ENCODE measurements at regions not wholly inside any gene's neighbourhood (a gene's known extent, or its start where the extent isn't known, plus 50 kb on each side); places are given as distances from the start of the nearest gene placed in this dataset.

GRCh38 chr2:7356909-7357584 lies 439.8 kb downstream of the RNF144A start:
- TF ChIP-seq, protein P1, sequence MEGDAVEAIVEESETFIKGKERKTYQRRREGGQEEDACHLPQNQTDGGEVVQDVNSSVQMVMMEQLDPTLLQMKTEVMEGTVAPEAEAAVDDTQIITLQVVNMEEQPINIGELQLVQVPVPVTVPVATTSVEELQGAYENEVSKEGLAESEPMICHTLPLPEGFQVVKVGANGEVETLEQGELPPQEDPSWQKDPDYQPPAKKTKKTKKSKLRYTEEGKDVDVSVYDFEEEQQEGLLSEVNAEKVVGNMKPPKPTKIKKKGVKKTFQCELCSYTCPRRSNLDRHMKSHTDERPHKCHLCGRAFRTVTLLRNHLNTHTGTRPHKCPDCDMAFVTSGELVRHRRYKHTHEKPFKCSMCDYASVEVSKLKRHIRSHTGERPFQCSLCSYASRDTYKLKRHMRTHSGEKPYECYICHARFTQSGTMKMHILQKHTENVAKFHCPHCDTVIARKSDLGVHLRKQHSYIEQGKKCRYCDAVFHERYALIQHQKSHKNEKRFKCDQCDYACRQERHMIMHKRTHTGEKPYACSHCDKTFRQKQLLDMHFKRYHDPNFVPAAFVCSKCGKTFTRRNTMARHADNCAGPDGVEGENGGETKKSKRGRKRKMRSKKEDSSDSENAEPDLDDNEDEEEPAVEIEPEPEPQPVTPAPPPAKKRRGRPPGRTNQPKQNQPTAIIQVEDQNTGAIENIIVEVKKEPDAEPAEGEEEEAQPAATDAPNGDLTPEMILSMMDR (conservative IDR thresholded peaks at IDR 0.05; ENCODE audit: low read depth, low read length): peak; percentile 17
- H3K4me3 ChIP-seq (ENCODE audit: low read depth, low read length): no peak overlapping the region
- DNase-seq (ENCODE audit: low read depth): no peak

DNA sequence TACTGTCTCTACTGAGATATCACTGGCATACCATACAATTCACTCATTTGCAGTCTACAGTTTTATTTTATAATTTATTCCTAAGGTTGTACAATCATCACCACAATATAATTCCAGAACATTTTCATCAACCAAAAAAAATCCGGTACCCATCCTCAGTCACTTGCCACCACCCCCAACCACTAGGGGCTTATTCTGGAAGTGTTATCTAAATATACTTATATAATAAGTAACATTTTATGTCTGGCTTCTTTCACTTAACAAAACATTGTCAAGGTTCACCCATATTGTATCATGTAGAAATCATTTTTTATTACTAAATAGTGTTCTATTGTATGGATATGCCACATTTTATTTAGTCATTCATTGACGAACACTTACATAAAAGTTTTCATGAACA lies 440.8 kb downstream of the RNF144A start:
- H3K4me3 ChIP-seq (ENCODE audit: low read depth, low read length): no peak overlapping the region
- DNase-seq (ENCODE audit: low read depth): no peak
- TF ChIP-seq, protein P1 (conservative IDR thresholded peaks at IDR 0.05; ENCODE audit: low read depth, low read length): no peak

- no peak for DNase-seq (ENCODE audit: low read depth)
- no peak overlapping the region for H3K4me3 ChIP-seq (ENCODE audit: low read depth, low read length)
- TF ChIP-seq, protein P1 (conservative IDR thresholded peaks at IDR 0.05; ENCODE audit: low read depth, low read length): no peak
These were observed 441.7 kb downstream of the RNF144A start for GRCh38 chr2:7358865-7359447.

GRCh38 chr2:7363906-7364305 lies 446.7 kb downstream of the RNF144A start:
- DNase-seq (ENCODE audit: low read depth): no peak
- TF ChIP-seq, protein P1 (conservative IDR thresholded peaks at IDR 0.05; ENCODE audit: low read depth, low read length): peak; percentile 33
- H3K4me3 ChIP-seq (ENCODE audit: low read depth, low read length): no peak overlapping the region

DNA sequence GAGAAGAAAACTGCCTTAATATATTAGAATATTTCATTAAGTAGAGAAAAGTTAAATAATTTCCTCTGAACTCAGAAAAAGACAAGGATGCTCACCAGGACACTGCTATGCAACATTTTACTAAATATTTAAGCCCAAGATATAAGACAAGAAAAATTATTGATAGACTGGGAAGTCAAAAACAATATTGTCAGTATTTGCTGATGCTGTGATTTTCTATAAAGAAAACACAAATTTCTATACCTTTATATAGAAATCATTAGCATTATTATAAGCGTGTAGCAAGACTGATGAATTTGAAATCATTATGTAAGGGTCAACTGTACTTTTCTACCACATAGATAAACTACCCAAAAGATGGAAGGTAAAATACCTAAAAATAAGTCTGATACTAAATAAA lies 451.0 kb downstream of the RNF144A start:
- TF ChIP-seq, protein P1 (conservative IDR thresholded peaks at IDR 0.05; ENCODE audit: low read depth, low read length): no peak
- DNase-seq (ENCODE audit: low read depth): no peak
- H3K4me3 ChIP-seq (ENCODE audit: low read depth, low read length): no peak overlapping the region

DNA sequence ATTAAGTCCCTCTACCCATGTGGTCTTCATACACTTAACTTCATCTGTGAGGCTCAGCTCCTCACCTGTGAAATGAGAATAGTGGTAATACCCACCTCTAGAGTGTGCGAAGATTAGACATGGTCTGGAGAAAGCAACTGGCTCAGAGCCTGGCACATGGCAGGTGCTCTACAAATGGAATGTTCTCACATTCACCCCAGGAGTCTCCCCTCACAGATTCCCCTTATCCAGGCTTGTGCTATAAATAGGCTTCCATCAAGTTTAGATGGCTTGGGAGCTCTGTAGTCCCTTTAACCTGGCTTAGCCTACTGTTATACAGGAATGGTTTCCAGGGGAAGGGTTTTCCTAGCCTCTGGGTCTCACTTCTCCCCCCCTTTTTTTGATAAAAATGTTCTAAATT lies 455.9 kb downstream of the RNF144A start:
- no peak overlapping the region for H3K4me3 ChIP-seq (ENCODE audit: low read depth, low read length)
- DNase-seq (ENCODE audit: low read depth): no peak
- TF ChIP-seq, protein P1 (conservative IDR thresholded peaks at IDR 0.05; ENCODE audit: low read depth, low read length): no peak

DNA sequence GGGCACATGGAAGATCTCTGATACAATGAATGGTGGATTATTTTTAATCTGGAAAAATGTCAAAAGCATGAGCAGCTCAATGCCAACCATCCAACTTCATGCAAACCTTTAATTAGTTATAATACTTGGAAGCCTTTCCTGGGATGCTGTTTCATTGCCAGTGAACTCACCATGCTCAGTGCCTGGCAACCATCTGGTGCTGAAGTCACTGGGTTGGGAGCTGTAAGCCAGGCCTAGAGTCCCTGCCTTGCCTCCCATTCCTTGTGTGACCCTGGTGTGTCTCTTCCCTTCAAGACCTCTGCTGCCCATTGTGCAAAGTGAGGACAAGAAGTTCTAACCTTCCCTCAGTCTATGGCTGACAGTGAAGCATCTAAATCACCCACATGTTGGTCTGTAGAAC lies 458.7 kb downstream of the RNF144A start:
- H3K4me3 ChIP-seq (ENCODE audit: low read depth, low read length): no peak overlapping the region
- DNase-seq (ENCODE audit: low read depth): no peak
- TF ChIP-seq, protein P1 (conservative IDR thresholded peaks at IDR 0.05; ENCODE audit: low read depth, low read length): no peak

Measured in epithelial cell of proximal tubule (primary cell).